Ishikawa (cell line): ENCODE measurements at regions not wholly inside any gene's neighbourhood (a gene's known extent, or its start where the extent isn't known, plus 50 kb on each side); places are given as distances from the start of the nearest gene placed in this dataset.

ENCODE experiments used
- CEBPB ChIP-seq: IDR thresholded peaks from 2 replicates; pipeline ENCODE4 v1.6.1; 2012
- CREB1 ChIP-seq: IDR thresholded peaks from 2 replicates; pipeline ENCODE4 v1.6.1; 2012; ENCODE audit warnings: low read depth
- EGR1 ChIP-seq: IDR thresholded peaks from 2 replicates; pipeline ENCODE4 v1.6.1; 2012
- EP300 ChIP-seq: IDR thresholded peaks from 2 replicates; pipeline ENCODE4 v1.6.1; 2012; ENCODE audit warnings: borderline replicate concordance
- FOXM1 ChIP-seq: IDR thresholded peaks from 2 replicates; pipeline ENCODE4 v1.6.1; 2012; ENCODE audit warnings: low read depth, borderline replicate concordance
- NFIC ChIP-seq: IDR thresholded peaks from 2 replicates; pipeline ENCODE4 v1.6.1; 2012
- RAD21 ChIP-seq: IDR thresholded peaks from 2 replicates; pipeline ENCODE4 v1.6.1; 2012; ENCODE audit warnings: low read depth
- TAF1 ChIP-seq: IDR thresholded peaks from 2 replicates; pipeline ENCODE4 v1.6.1; 2012; ENCODE audit warnings: low read depth, mild to moderate bottlenecking
- TCF12 ChIP-seq: IDR thresholded peaks from 2 replicates; pipeline ENCODE4 v1.6.1; 2012; ENCODE audit warnings: low read depth
- TEAD4 ChIP-seq: IDR thresholded peaks from 2 replicates; pipeline ENCODE4 v1.6.1; 2012
- YY1 ChIP-seq: IDR thresholded peaks from 2 replicates; pipeline ENCODE4 v1.6.1; 2012; ENCODE audit warnings: low read depth
- ZBTB7A ChIP-seq: IDR thresholded peaks from 2 replicates; pipeline ENCODE4 v1.6.1; 2012; ENCODE audit warnings: low read depth
- TF ChIP-seq, protein P1 (sequence below): IDR thresholded peaks from 2 replicates; pipeline ENCODE4 v1.6.1; 2012
- TF ChIP-seq, protein P2 (sequence below): IDR thresholded peaks from 2 replicates; pipeline ENCODE4 v1.6.1; 2012; ENCODE audit warnings: low read depth, mild to moderate bottlenecking
- TF ChIP-seq, protein P3 (sequence below): IDR thresholded peaks from 2 replicates; pipeline ENCODE4 v1.6.1; 2012

DNA sequence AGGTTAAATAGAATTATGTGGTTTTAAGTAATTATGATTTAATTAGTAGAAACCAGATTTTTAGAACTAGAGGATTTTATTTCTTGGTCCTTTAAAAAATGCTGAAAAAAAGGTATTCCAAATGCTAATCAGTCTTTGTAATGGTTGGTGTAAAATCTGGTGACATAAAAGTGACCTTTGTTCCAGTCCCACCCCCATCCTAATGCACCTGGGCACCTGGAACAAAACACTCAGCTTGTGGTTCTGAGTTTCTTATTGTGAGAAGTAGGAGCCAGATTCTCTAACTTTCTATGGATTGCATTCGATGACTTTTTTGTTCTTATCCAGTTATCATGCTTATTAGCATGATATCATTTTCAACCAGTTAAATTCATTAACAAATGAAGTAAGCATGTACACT lies 115.1 kb upstream of the CTNND2 start:
- TF ChIP-seq CEBPB (no peak), EGR1 (no peak), TAF1 (no peak), ZBTB7A (no peak), CREB1 (no peak), RAD21 (no peak), EP300 (no peak), YY1 (no peak), FOXM1 (no peak), NFIC (no peak), TEAD4 (no peak), TCF12 (no peak)
- TF ChIP-seq, protein P1, sequence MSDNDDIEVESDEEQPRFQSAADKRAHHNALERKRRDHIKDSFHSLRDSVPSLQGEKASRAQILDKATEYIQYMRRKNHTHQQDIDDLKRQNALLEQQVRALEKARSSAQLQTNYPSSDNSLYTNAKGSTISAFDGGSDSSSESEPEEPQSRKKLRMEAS: no peak
- TF ChIP-seq, protein P2, sequence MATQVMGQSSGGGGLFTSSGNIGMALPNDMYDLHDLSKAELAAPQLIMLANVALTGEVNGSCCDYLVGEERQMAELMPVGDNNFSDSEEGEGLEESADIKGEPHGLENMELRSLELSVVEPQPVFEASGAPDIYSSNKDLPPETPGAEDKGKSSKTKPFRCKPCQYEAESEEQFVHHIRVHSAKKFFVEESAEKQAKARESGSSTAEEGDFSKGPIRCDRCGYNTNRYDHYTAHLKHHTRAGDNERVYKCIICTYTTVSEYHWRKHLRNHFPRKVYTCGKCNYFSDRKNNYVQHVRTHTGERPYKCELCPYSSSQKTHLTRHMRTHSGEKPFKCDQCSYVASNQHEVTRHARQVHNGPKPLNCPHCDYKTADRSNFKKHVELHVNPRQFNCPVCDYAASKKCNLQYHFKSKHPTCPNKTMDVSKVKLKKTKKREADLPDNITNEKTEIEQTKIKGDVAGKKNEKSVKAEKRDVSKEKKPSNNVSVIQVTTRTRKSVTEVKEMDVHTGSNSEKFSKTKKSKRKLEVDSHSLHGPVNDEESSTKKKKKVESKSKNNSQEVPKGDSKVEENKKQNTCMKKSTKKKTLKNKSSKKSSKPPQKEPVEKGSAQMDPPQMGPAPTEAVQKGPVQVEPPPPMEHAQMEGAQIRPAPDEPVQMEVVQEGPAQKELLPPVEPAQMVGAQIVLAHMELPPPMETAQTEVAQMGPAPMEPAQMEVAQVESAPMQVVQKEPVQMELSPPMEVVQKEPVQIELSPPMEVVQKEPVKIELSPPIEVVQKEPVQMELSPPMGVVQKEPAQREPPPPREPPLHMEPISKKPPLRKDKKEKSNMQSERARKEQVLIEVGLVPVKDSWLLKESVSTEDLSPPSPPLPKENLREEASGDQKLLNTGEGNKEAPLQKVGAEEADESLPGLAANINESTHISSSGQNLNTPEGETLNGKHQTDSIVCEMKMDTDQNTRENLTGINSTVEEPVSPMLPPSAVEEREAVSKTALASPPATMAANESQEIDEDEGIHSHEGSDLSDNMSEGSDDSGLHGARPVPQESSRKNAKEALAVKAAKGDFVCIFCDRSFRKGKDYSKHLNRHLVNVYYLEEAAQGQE: no peak
- TF ChIP-seq, protein P3, sequence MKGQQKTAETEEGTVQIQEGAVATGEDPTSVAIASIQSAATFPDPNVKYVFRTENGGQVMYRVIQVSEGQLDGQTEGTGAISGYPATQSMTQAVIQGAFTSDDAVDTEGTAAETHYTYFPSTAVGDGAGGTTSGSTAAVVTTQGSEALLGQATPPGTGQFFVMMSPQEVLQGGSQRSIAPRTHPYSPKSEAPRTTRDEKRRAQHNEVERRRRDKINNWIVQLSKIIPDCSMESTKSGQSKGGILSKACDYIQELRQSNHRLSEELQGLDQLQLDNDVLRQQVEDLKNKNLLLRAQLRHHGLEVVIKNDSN: no peak

DNA sequence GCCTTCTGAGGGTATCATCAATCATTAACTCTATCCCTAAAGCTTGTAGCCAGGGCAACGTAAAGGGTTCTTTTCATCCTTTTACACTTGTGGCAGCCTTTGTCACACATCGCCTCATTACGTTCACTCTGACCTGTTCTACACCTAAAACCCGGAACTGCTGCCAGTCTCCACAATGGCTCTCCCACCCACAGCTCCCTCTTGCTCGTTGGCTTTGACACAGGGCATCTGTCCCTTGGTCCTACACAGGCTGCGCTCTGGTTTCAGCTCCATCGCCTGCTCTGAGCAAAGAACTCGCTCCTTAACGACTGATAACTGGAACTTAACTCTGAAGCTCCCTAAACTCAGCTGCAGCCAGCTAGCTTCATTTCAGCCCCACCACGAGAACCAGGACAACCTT lies 112.8 kb upstream of the CTNND2 start:
- no peak for TF ChIP-seq TAF1
- TF ChIP-seq RAD21: no peak
- TF ChIP-seq, protein P2: no peak
- no peak for TF ChIP-seq ZBTB7A
- TF ChIP-seq NFIC: no peak
- TF ChIP-seq YY1: no peak
- TF ChIP-seq EGR1: no peak

DNA sequence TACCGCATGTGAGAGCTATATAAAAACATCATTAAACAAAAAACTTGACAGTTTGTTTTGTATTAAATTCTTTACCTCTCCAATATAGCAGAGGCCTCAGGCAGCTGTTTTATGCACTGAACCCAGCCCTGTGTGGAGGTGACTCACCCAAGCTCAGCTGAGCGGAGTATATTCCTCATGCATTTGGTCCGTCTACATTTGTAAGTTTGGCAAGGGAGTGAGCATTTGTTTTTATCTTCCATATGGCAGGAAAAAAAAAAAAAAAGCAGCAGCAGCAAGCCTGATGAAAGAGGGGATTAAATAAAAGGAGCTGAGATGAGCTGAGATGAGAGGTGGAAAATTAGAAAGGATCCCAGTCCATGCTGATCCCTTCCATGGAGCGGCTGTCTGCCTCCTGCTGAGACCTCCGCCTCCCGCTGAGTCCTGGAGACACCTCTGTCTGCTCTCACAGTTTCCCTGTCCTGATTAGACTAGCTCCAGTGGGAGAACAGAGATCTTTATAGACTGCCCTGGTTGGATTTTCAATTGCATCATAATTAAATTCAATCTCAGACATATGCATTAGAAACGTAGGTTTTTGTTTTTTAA lies 112.0 kb upstream of the CTNND2 start:
- no peak for TF ChIP-seq NFIC
- TF ChIP-seq RAD21: no peak
- no peak for TF ChIP-seq EP300
- TF ChIP-seq, protein P1: no peak

DNA sequence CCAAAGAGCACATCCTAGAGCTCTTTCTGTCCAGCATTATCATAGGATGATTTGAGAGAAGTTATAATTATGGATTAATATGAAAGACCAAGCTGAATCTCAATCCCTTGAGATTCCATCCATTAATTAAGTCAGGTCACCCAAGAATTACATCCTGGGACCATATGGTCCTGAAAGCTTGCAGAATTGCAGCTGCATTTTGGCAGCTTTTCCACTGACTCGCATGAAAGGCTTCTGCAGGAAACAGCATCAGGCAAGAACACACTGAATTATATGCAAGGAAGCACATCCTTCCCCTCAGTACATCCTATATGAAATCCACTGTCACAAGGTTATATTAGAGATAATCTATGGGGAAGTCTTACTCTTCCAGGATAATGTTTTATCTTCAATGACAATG lies 109.1 kb upstream of the CTNND2 start:
- TF ChIP-seq, protein P3: no peak
- no peak for TF ChIP-seq TEAD4
- TF ChIP-seq ZBTB7A: no peak
- TF ChIP-seq EP300: no peak
- TF ChIP-seq CEBPB: no peak
- TF ChIP-seq CREB1: no peak
- TF ChIP-seq, protein P1: no peak
- TF ChIP-seq YY1: no peak
- TF ChIP-seq TCF12: no peak
- no peak for TF ChIP-seq FOXM1
- TF ChIP-seq RAD21: no peak
- TF ChIP-seq, protein P2: no peak
- no peak for TF ChIP-seq TAF1
- no peak for TF ChIP-seq EGR1
- TF ChIP-seq NFIC: no peak

DNA sequence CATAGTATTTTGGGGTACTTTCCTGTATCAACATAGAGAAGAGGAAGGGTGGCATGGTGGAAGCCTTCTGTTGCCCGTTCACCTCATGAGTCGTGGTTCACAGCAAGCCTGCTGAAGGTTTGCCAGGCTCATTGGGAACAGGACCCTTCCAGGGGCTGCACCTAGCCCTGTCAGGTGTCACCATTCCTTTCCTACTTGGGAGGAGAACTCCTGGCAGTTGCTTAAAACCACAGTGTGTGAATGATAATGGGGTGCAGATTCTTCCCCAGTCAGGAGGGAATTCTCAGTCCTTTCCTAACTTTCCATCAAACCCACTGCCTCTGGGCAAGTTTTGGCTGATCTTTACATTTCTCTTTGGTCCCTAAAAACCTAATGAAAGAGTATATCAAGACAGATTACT lies 99.4 kb upstream of the CTNND2 start:
- TF ChIP-seq YY1: no peak
- TF ChIP-seq, protein P3: no peak
- TF ChIP-seq, protein P1: no peak
- no peak for TF ChIP-seq NFIC
- no peak for TF ChIP-seq ZBTB7A
- TF ChIP-seq RAD21: no peak
- TF ChIP-seq CREB1: no peak
- no peak for TF ChIP-seq TEAD4
- TF ChIP-seq TAF1: no peak
- TF ChIP-seq CEBPB: no peak
- TF ChIP-seq TCF12: no peak
- no peak for TF ChIP-seq EP300
- TF ChIP-seq, protein P2: no peak
- no peak for TF ChIP-seq EGR1
- TF ChIP-seq FOXM1: no peak
